ENCODE measurements at regions not wholly inside any gene's neighbourhood (a gene's known extent, or its start where the extent isn't known, plus 50 kb on each side); places are given as distances from the start of the nearest gene placed in this dataset.

DNA sequence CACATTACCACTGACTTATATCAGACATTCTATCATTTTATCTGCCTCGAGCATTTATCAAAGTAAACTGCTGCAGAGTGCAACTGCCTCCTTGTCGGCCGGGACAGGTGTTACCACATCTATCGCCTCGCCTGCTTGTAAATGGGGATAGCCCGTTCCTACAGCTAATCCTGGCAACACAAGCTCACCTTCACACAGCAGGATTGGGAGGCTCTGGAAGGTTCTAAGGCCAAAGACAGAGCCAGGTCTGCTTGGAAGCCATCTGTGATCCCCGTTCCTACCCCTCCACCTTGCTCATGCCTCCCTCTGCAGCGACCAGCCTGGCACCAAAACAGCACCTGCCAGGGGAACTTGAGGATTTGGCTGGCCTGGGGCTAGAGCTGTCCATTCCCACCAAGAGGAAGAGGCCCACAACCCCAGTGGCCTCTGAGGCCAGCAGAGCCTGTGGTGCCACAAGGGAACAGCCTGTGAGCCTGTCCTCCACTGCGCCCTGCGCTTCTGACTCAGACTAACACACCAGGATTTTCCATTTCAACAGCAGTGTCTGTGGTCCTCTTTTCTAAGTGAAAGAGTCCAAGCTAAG lies 114.8 kb upstream of the DIO3 start:
- peaks cover 2% of the 10 kb centered on the region; the same call in 1 of the 2 replicates for H3K9me3 ChIP-seq (ENCODE audit: control insufficient read depth, insufficient read depth, low read length)
- no peak overlapping the region for H4K8ac ChIP-seq (ENCODE audit: low read depth in 2 of 2, low read length in 2 of 2)
- no peak overlapping the region for H2BK20ac ChIP-seq (ENCODE audit: low read depth, low read length)
- H3K79me1 ChIP-seq (ENCODE audit: low read depth in 1 of 2, low read length in 2 of 2): no peaks in the 10 kb centered on the region
- no peak overlapping the region for H3K14ac ChIP-seq (replicated peaks; ENCODE audit: low read depth, low read length)
- no peak overlapping the region for H3K56ac ChIP-seq (ENCODE audit: extremely low read depth, insufficient read depth, low read length)
- POLR2A ChIA-PET (ENCODE audit: unreplicated experiment): no interaction called here
- no peak overlapping the region for H2AK5ac ChIP-seq (ENCODE audit: low read depth, low read length)
- H2BK15ac ChIP-seq (ENCODE audit: low read depth, low read length): no peak overlapping the region
- no peak overlapping the region for H2AK9ac ChIP-seq (replicated peaks; ENCODE audit: low read depth, low read length, poor library complexity)
- no peak overlapping the region for H3K4me3 ChIP-seq (ENCODE audit: insufficient read depth, low read depth, low read length)
- H3K27ac ChIP-seq (ENCODE audit: insufficient read depth, low read length): no peak overlapping the region
- H3K36me3 ChIP-seq (ENCODE audit: control insufficient read depth, insufficient read depth, low read length): no peaks in the 10 kb centered on the region
- no peak overlapping the region for H3K9ac ChIP-seq (ENCODE audit: low read depth, low read length)
- intact Hi-C loops (cut with micrococcal nuclease): no loop called here
- dilution Hi-C loops (cut with HindIII; ENCODE audit: low sequenced_read_pairs, unreplicated experiment): no loop called here
- H3K18ac ChIP-seq (ENCODE audit: low read depth, low read length): no peak overlapping the region
- in situ Hi-C loops (cut with MboI; ENCODE audit: low sequenced_read_pairs): no loop called here
- H3K4ac ChIP-seq (ENCODE audit: low read depth, low read length): no peak overlapping the region
- no peak overlapping the region for H3K4me2 ChIP-seq (ENCODE audit: low read depth, low read length)
- H4K91ac ChIP-seq (ENCODE audit: insufficient read depth, low read depth, low read length): no peak overlapping the region
- no peak overlapping the region for H2BK5ac ChIP-seq (ENCODE audit: low read depth, low read length, poor library complexity, severe bottlenecking)
- DNase-seq: no peak
- no peaks in the 10 kb centered on the region for H3K4me1 ChIP-seq (ENCODE audit: control insufficient read depth, insufficient read depth, low read length)
- no peak overlapping the region for H4K5ac ChIP-seq (ENCODE audit: low read depth, low read length)
- WGBS, 2 experiments (ENCODE audit: extremely low coverage in 2 of 2, insufficient read length in 1 of 2): no CpG with 5 or more reads among the region's 10 CpGs
- no peak overlapping the region for H2BK120ac ChIP-seq (ENCODE audit: low read depth, low read length)
- BruUV-seq (replicated peaks): no TSS peak
- TF ChIP-seq CHD1 (IDR thresholded peaks at IDR 0.05; ENCODE audit: low read depth, low read length) (no peak), MXI1 (IDR thresholded peaks at IDR 0.05; ENCODE audit: borderline replicate concordance, low read depth, low read length) (no peak), RFX5 (IDR thresholded peaks at IDR 0.05; ENCODE audit: low read depth, low read length) (no peak), MAZ (IDR thresholded peaks at IDR 0.05; ENCODE audit: borderline replicate concordance, low read depth, low read length) (no peak), CEBPB (IDR thresholded peaks at IDR 0.05; ENCODE audit: low read depth, low read length) (no peak), MAFK (IDR thresholded peaks at IDR 0.05; ENCODE audit: low read depth, low read length) (no peak), BHLHE40 (IDR thresholded peaks at IDR 0.05; ENCODE audit: low read depth, low read length) (no peak), POLR2A (IDR thresholded peaks at IDR 0.05; ENCODE audit: low read depth, low read length) (no peak), USF2 (IDR thresholded peaks at IDR 0.05; ENCODE audit: low read depth, low read length) (no peak), RAD21 (IDR thresholded peaks at IDR 0.05; ENCODE audit: low read length) (no peak), NFE2L2 (IDR thresholded peaks at IDR 0.05; ENCODE audit: low read depth, low read length) (no peak), RCOR1 (IDR thresholded peaks at IDR 0.05; ENCODE audit: insufficient replicate concordance, low read length) (no peak), FOS (IDR thresholded peaks at IDR 0.05; ENCODE audit: low read depth, low read length) (no peak), SMC3 (IDR thresholded peaks at IDR 0.05; ENCODE audit: low read depth, low read length) (no peak)
- TF ChIP-seq, protein P1, sequence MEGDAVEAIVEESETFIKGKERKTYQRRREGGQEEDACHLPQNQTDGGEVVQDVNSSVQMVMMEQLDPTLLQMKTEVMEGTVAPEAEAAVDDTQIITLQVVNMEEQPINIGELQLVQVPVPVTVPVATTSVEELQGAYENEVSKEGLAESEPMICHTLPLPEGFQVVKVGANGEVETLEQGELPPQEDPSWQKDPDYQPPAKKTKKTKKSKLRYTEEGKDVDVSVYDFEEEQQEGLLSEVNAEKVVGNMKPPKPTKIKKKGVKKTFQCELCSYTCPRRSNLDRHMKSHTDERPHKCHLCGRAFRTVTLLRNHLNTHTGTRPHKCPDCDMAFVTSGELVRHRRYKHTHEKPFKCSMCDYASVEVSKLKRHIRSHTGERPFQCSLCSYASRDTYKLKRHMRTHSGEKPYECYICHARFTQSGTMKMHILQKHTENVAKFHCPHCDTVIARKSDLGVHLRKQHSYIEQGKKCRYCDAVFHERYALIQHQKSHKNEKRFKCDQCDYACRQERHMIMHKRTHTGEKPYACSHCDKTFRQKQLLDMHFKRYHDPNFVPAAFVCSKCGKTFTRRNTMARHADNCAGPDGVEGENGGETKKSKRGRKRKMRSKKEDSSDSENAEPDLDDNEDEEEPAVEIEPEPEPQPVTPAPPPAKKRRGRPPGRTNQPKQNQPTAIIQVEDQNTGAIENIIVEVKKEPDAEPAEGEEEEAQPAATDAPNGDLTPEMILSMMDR (conservative IDR thresholded peaks at IDR 0.05; ENCODE audit: low read depth, low read length): no peak
- H4K20me1 ChIP-seq (ENCODE audit: insufficient read depth, low read length): no peaks in the 10 kb centered on the region
- peaks cover 2% of the 10 kb centered on the region; the same call in 1 of the 2 replicates for H3K27me3 ChIP-seq (ENCODE audit: control insufficient read depth, insufficient read depth, low read length)
- H2AFZ ChIP-seq (replicated peaks; ENCODE audit: low read length, poor library complexity): no peak overlapping the region
- no peaks in the 10 kb centered on the region for H3K9me1 ChIP-seq (ENCODE audit: insufficient read depth, low read length)
- ATAC-seq (ENCODE audit: low read depth): no peak
- H3K23ac ChIP-seq (ENCODE audit: low read depth, low read length): no peak overlapping the region
- CTCF ChIA-PET: no interaction called here
